SK-N-SH treated with all-trans-retinoic acid at 6 μM for 48 hours (cell line): ENCODE measurements at regions not wholly inside any gene's neighbourhood (a gene's known extent, or its start where the extent isn't known, plus 50 kb on each side); places are given as distances from the start of the nearest gene placed in this dataset.

ENCODE experiments used
- ZC3H10 ChIP-seq: fragments of 250-450 bp; sonication (Bioruptor Pico); IDR thresholded peaks from 2 replicates; pipeline ENCODE4 v1.5.1; 2021; ENCODE audit warnings: mild to moderate bottlenecking, moderate library complexity
- TF ChIP-seq, protein P1 (sequence below): fragments of 250-450 bp; sonication (Bioruptor Pico); IDR thresholded peaks from 2 replicates; pipeline ENCODE4 v1.8.0; 2020; ENCODE audit warnings: mild to moderate bottlenecking, moderate library complexity, borderline replicate concordance

DNA sequence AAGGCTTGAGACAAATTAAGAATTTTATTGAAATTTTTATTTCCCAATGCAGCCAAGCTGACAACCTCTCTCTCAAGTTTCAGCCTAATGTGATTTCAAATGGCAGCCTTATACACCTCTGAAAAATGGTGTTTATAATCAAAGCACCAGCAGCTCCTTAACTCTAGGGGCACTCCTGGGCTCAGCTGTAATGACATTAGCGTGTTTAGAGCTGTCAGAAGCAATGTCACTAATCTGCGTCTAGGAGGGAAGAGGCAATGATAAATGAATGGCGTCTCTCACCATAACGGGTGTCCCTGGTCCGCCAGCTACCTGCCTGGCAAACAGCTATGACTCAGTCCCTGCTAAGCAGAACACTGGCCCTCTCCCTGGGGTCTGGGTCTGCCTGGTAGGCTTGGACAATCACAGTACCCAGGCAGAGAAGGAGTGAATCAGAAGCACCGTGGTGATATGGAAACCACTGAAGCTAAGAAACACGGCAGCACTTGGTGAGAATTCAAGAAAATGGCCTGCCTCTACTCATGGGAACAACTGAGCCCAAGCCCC lies 131.8 kb upstream of the VSTM2B start:
- TF ChIP-seq, protein P1, sequence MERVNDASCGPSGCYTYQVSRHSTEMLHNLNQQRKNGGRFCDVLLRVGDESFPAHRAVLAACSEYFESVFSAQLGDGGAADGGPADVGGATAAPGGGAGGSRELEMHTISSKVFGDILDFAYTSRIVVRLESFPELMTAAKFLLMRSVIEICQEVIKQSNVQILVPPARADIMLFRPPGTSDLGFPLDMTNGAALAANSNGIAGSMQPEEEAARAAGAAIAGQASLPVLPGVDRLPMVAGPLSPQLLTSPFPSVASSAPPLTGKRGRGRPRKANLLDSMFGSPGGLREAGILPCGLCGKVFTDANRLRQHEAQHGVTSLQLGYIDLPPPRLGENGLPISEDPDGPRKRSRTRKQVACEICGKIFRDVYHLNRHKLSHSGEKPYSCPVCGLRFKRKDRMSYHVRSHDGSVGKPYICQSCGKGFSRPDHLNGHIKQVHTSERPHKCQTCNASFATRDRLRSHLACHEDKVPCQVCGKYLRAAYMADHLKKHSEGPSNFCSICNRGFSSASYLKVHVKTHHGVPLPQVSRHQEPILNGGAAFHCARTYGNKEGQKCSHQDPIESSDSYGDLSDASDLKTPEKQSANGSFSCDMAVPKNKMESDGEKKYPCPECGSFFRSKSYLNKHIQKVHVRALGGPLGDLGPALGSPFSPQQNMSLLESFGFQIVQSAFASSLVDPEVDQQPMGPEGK (CRISPR knock-in tag): no peak
- TF ChIP-seq ZC3H10 (CRISPR knock-in tag): no peak
